ENCODE measurements at regions not wholly inside any gene's neighbourhood (a gene's known extent, or its start where the extent isn't known, plus 50 kb on each side); places are given as distances from the start of the nearest gene placed in this dataset.

DNA sequence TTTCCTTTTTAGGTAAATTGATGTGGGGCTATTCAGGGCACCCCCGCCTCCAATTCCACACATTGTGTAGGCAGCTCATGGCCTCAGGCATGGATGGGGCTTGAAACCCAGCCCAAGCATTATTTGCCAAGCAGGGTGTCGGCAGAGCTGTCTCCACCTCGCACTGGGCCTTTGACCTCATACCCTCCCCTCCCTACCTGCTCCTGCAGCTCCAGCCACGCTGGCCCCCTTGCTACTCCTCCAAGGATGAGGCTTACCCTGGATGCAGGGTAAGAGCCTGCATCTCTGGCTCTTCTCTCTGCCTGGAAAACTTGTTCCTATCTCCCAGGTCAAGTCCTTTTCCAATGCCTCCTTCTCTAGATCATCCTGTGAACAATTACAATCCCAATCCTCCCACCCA is 232.6 kb downstream of the SOD2 start:
- TF ChIP-seq, protein P1, sequence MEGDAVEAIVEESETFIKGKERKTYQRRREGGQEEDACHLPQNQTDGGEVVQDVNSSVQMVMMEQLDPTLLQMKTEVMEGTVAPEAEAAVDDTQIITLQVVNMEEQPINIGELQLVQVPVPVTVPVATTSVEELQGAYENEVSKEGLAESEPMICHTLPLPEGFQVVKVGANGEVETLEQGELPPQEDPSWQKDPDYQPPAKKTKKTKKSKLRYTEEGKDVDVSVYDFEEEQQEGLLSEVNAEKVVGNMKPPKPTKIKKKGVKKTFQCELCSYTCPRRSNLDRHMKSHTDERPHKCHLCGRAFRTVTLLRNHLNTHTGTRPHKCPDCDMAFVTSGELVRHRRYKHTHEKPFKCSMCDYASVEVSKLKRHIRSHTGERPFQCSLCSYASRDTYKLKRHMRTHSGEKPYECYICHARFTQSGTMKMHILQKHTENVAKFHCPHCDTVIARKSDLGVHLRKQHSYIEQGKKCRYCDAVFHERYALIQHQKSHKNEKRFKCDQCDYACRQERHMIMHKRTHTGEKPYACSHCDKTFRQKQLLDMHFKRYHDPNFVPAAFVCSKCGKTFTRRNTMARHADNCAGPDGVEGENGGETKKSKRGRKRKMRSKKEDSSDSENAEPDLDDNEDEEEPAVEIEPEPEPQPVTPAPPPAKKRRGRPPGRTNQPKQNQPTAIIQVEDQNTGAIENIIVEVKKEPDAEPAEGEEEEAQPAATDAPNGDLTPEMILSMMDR (IDR thresholded peaks at IDR 0.05) = no peak
- TF ChIP-seq POLR2A (IDR thresholded peaks at IDR 0.05) = no peak
